T-cell (primary cell): ENCODE measurements at regions not wholly inside any gene's neighbourhood (a gene's known extent, or its start where the extent isn't known, plus 50 kb on each side); places are given as distances from the start of the nearest gene placed in this dataset.

Experiments used
- ATAC-seq, 4 experiments: fragments of 200-7000 bp in 3 of 4; fragments of 150-1000 bp in 1 of 4; cut with Tn5 transposase; replicated peaks in 1 of 4; 1 replicate in 3 of 4; 2 replicates in 1 of 4; pipeline ENCODE4 v1.10.0; 2021; ENCODE audit warnings: moderate library complexity in 3 of 4, mild to moderate bottlenecking in 2 of 4, moderate number of reproducible peaks in 1 of 4
- CTCF ChIA-PET, 2 donors: fragments of 300-600 bp; sonication (Branson Sonifier 250); formaldehyde crosslinking; loops; one replicate each; lab custom pipeline; 2022; ENCODE audit warnings: antibody characterized with exemption in 2 of 2; lab: Charles Lee
- POLR2A ChIA-PET, 2 donors: fragments of 300-600 bp; sonication (Branson Sonifier 250); formaldehyde crosslinking; loops; one replicate each; lab custom pipeline; 2022; ENCODE audit warnings: antibody characterized with exemption in 2 of 2; lab: Charles Lee
- DNase-seq, 35 experiments: peaks; one replicate each; pipeline versions ENCODE4 v3.0.0 to v3.0.0-alpha.2; 2013 to 2023
- H3K27ac ChIP-seq: one replicate; pipeline ENCODE4 v1.5.1; 2013; ENCODE audit warnings: low read length
- H3K27me3 ChIP-seq, 2 experiments: replicated peaks in 1 of 2; 1 replicate in 1 of 2; 2 replicates in 1 of 2; pipeline versions ENCODE4 v1.6.1 to v1.7.0; 2013; ENCODE audit warnings: low read length in 1 of 2, mixed read lengths in 1 of 2; ENCODE audit not compliant: control insufficient read depth in 2 of 2, insufficient read depth in 2 of 2; ENCODE audit errors: extremely low read depth in 1 of 2
- H3K36me3 ChIP-seq, 2 donors: 1 replicate in 1 of 2; 2 replicates in 1 of 2; pipeline versions ENCODE4 v1.6.1 to v1.7.0; 2013; ENCODE audit warnings: low read length in 1 of 2; ENCODE audit not compliant: control insufficient read depth in 2 of 2, insufficient read depth in 1 of 2; ENCODE audit errors: extremely low read depth in 1 of 2
- H3K4me1 ChIP-seq, 2 experiments: 1 replicate in 1 of 2; 2 replicates in 1 of 2; pipeline versions ENCODE4 v1.6.1 to v1.7.0; 2013; ENCODE audit warnings: low read length in 2 of 2, mixed read lengths in 1 of 2; ENCODE audit not compliant: insufficient read depth in 2 of 2, control insufficient read depth in 1 of 2; ENCODE audit errors: extremely low read depth in 1 of 2
- H3K4me3 ChIP-seq, 2 donors: 1 replicate in 1 of 2; 2 replicates in 1 of 2; pipeline versions ENCODE4 v1.5.1 to v1.7.0; 2013; ENCODE audit warnings: mild to moderate bottlenecking in 2 of 2, low read length in 1 of 2, moderate library complexity in 1 of 2; ENCODE audit not compliant: control insufficient read depth in 1 of 2; ENCODE audit errors: extremely low read depth in 1 of 2
- H3K9me3 ChIP-seq: 2 replicates; pipeline ENCODE4 v1.7.0; 2013
- H3K27ac Mint-ChIP-seq, 2 donors: one replicate each; pipeline ENCODE4 v1.8.0; 2020 to 2021; ENCODE audit warnings: mild to moderate bottlenecking in 2 of 2, mixed read lengths in 2 of 2
- H3K27me3 Mint-ChIP-seq, 2 donors: one replicate each; pipeline ENCODE4 v1.8.0; 2021 to 2022; ENCODE audit warnings: mixed read lengths in 2 of 2
- H3K36me3 Mint-ChIP-seq: one replicate; pipeline ENCODE4 v1.8.0; 2021; ENCODE audit warnings: mixed read lengths
- H3K4me1 Mint-ChIP-seq, 3 donors: one replicate each; pipeline ENCODE4 v1.8.0; 2020 to 2022; ENCODE audit warnings: mixed read lengths in 3 of 3, mild to moderate bottlenecking in 1 of 3
- H3K4me3 Mint-ChIP-seq, 3 donors: one replicate each; pipeline ENCODE4 v1.8.0; 2020 to 2022; ENCODE audit warnings: mild to moderate bottlenecking in 3 of 3, mixed read lengths in 3 of 3, moderate library complexity in 3 of 3
- H3K9me3 Mint-ChIP-seq, 3 donors: one replicate each; pipeline ENCODE4 v1.8.0; 2020 to 2022; ENCODE audit warnings: mixed read lengths in 3 of 3
- WGBS: methylation state at CpG from one replicate; pipeline ENCODE4 v1.1.5; 2013; ENCODE audit warnings: missing lambda C conversion rate; ENCODE audit not compliant: insufficient coverage; 5-methylcytosine and 5-hydroxymethylcytosine counted together

GRCh38 chr10:109427411-109427810 lies 495.9 kb downstream of the XPNPEP1 start:
- DNase-seq, result no peak
- H3K27me3 ChIP-seq, result no peaks in the 10 kb centered on the region
- no peak overlapping the region for H3K27ac Mint-ChIP-seq
- no peaks in the 10 kb centered on the region for H3K36me3 ChIP-seq
- H3K4me1 Mint-ChIP-seq, result no peaks in the 10 kb centered on the region
- no peaks in the 10 kb centered on the region for H3K9me3 ChIP-seq
- H3K27me3 Mint-ChIP-seq, result no peaks in the 10 kb centered on the region
- H3K4me1 ChIP-seq, result no peaks in the 10 kb centered on the region
- no peak overlapping the region for H3K4me3 ChIP-seq
- WGBS, result no CpG with 5 or more reads among the region's 2 CpGs
- no peak for ATAC-seq
- H3K27ac ChIP-seq, result no peak overlapping the region
- no peaks in the 10 kb centered on the region for H3K9me3 Mint-ChIP-seq
- no peaks in the 10 kb centered on the region for H3K36me3 Mint-ChIP-seq
- CTCF ChIA-PET, result no interaction called here
- H3K4me3 Mint-ChIP-seq, result no peak overlapping the region
- POLR2A ChIA-PET, result no interaction called here

GRCh38 chr10:109426987-109427386 lies 496.3 kb downstream of the XPNPEP1 start:
- H3K36me3 ChIP-seq, result no peaks in the 10 kb centered on the region
- H3K4me3 Mint-ChIP-seq, result no peak overlapping the region
- no peak overlapping the region for H3K27ac ChIP-seq
- no peaks in the 10 kb centered on the region for H3K27me3 ChIP-seq
- DNase-seq (no peak), ATAC-seq (no peak)
- H3K27ac Mint-ChIP-seq, result no peak overlapping the region
- no peaks in the 10 kb centered on the region for H3K27me3 Mint-ChIP-seq
- no peaks in the 10 kb centered on the region for H3K9me3 Mint-ChIP-seq
- WGBS, result 100% methylated on average over 1 of the region's 2 CpGs
- H3K4me3 ChIP-seq, result no peak overlapping the region
- no peaks in the 10 kb centered on the region for H3K9me3 ChIP-seq
- no peaks in the 10 kb centered on the region for H3K36me3 Mint-ChIP-seq
- ChIA-PET CTCF (no interaction called here), POLR2A (no interaction called here)
- no peaks in the 10 kb centered on the region for H3K4me1 ChIP-seq
- no peaks in the 10 kb centered on the region for H3K4me1 Mint-ChIP-seq

- H3K27me3 Mint-ChIP-seq, result peaks cover 0 to 3% of the 10 kb centered on the region in 2 donors
- H3K9me3 Mint-ChIP-seq, result peaks cover 2 to 10% (median 5%) of the 10 kb centered on the region in 3 donors
- no peaks in the 10 kb centered on the region for H3K9me3 ChIP-seq
- WGBS, result no CpG with 5 or more reads among the region's 3 CpGs
- ATAC-seq (no peak), DNase-seq (no peak)
- H3K27ac Mint-ChIP-seq, result no peak overlapping the region
- ChIA-PET POLR2A (no interaction called here), CTCF (interaction anchor here in 1 of 2 donors (0.6 kb wide), 1 partner anchor 13 kb away, joined by 4 read pairs; no protein-coding TSS in a partner anchor)
- H3K36me3 ChIP-seq, result no peaks in the 10 kb centered on the region
- no peaks in the 10 kb centered on the region for H3K27me3 ChIP-seq
- no peaks in the 10 kb centered on the region for H3K36me3 Mint-ChIP-seq
- no peak overlapping the region for H3K4me3 ChIP-seq
- no peaks in the 10 kb centered on the region for H3K4me1 Mint-ChIP-seq
- no peaks in the 10 kb centered on the region for H3K4me1 ChIP-seq
- no peak overlapping the region for H3K4me3 Mint-ChIP-seq
- H3K27ac ChIP-seq, result no peak overlapping the region
These were observed 504.5 kb downstream of the XPNPEP1 start for GRCh38 chr10:109418795-109419194.

GRCh38 chr10:109417803-109418202 lies 505.5 kb downstream of the XPNPEP1 start:
- Mint-ChIP-seq H3K4me1 (no peaks in the 10 kb centered on the region), H3K9me3 (peaks cover 2 to 11% (median 5%) of the 10 kb centered on the region in 3 donors), H3K36me3 (no peaks in the 10 kb centered on the region), H3K27me3 (peaks cover 0 to 3% of the 10 kb centered on the region in 2 donors), H3K27ac (no peak overlapping the region), H3K4me3 (no peak overlapping the region)
- ChIA-PET CTCF (no interaction called here), POLR2A (no interaction called here)
- Histone ChIP-seq H3K4me1 (no peaks in the 10 kb centered on the region), H3K4me3 (no peak overlapping the region), H3K27ac (no peak overlapping the region), H3K27me3 (no peaks in the 10 kb centered on the region), H3K36me3 (no peaks in the 10 kb centered on the region), H3K9me3 (no peaks in the 10 kb centered on the region)
- ATAC-seq (no peak), DNase-seq (no peak)
- WGBS, result 69% methylated on average over 2 of the region's 4 CpGs

GRCh38 chr10:109412353-109412752 lies 511.0 kb downstream of the XPNPEP1 start:
- CTCF ChIA-PET, result no interaction called here
- H3K4me3 ChIP-seq, result no peak overlapping the region
- no peak overlapping the region for H3K27ac ChIP-seq
- no peaks in the 10 kb centered on the region for H3K4me1 ChIP-seq
- Mint-ChIP-seq H3K36me3 (no peaks in the 10 kb centered on the region), H3K4me1 (no peaks in the 10 kb centered on the region), H3K9me3 (peaks cover 3 to 5% (median 5%) of the 10 kb centered on the region in 3 donors), H3K27me3 (no peaks in the 10 kb centered on the region), H3K27ac (no peak overlapping the region), H3K4me3 (no peak overlapping the region)
- ATAC-seq (no peak), DNase-seq (no peak)
- no peaks in the 10 kb centered on the region for H3K27me3 ChIP-seq
- 88% methylated on average over 1 of the region's 1 CpG for WGBS
- POLR2A ChIA-PET, result no interaction called here
- H3K36me3 ChIP-seq, result no peaks in the 10 kb centered on the region
- H3K9me3 ChIP-seq, result no peaks in the 10 kb centered on the region

- no peak overlapping the region for H3K27ac ChIP-seq
- Mint-ChIP-seq H3K27me3 (no peaks in the 10 kb centered on the region), H3K4me3 (no peak overlapping the region), H3K4me1 (no peaks in the 10 kb centered on the region), H3K36me3 (no peaks in the 10 kb centered on the region), H3K27ac (no peak overlapping the region), H3K9me3 (peaks cover 3 to 5% (median 5%) of the 10 kb centered on the region in 3 donors)
- no peaks in the 10 kb centered on the region for H3K9me3 ChIP-seq
- H3K4me3 ChIP-seq, result no peak overlapping the region
- ATAC-seq, result no peak
- no CpG with 5 or more reads among the region's 3 CpGs for WGBS
- CTCF ChIA-PET, result no interaction called here
- no peaks in the 10 kb centered on the region for H3K27me3 ChIP-seq
- POLR2A ChIA-PET, result no interaction called here
- DNase-seq, result no peak
- no peaks in the 10 kb centered on the region for H3K4me1 ChIP-seq
- no peaks in the 10 kb centered on the region for H3K36me3 ChIP-seq
These were observed 511.4 kb downstream of the XPNPEP1 start for GRCh38 chr10:109411917-109412316.

GRCh38 chr10:109405338-109405737 lies 518.0 kb downstream of the XPNPEP1 start:
- Mint-ChIP-seq H3K27me3 (no peaks in the 10 kb centered on the region), H3K9me3 (peaks cover 0 to 4% (median 2%) of the 10 kb centered on the region in 3 donors), H3K4me1 (no peaks in the 10 kb centered on the region), H3K27ac (no peak overlapping the region), H3K4me3 (no peak overlapping the region), H3K36me3 (no peaks in the 10 kb centered on the region)
- POLR2A ChIA-PET, result no interaction called here
- CTCF ChIA-PET, result no interaction called here
- Histone ChIP-seq H3K27ac (no peak overlapping the region), H3K4me3 (no peak overlapping the region), H3K4me1 (no peaks in the 10 kb centered on the region), H3K36me3 (no peaks in the 10 kb centered on the region), H3K27me3 (no peaks in the 10 kb centered on the region), H3K9me3 (no peaks in the 10 kb centered on the region)
- ATAC-seq (no peak), DNase-seq (no peak)
- WGBS, result no CpG with 5 or more reads among the region's 2 CpGs
